ENCODE measurements at regions not wholly inside any gene's neighbourhood (a gene's known extent, or its start where the extent isn't known, plus 50 kb on each side); places are given as distances from the start of the nearest gene placed in this dataset.

DNA sequence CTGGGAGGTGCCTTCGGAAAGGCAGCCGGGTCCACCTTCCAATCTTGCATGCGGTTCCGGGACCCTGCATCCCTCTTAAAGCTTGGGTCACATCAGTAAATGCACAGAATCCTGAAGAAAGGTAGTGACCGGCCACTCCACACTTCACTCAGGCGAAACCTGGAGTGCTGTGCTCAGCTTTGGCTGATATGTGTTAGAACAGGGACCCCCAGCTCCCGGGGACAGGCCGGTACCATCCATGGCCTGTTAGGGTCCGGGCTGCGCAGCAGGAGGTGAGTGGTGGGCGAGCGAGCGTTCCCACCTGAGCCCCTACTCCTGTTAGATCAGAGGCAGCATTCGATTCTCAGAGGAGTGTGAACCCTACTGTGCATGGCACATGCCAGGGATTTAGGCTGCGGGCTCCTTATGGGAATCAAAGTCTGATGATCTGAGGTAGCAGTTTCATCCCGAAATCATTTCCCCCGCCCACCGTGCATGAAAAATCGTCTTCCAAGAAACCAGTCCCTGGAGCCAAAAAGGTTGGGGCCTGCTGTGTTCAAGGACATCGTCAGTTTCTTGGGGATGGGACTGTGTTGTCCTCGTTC is 143.0 kb downstream of the ERMARD start:
- TF ChIP-seq EZH2 (IDR thresholded peaks at IDR 0.05; ENCODE audit: borderline replicate concordance) = no peak
- TF ChIP-seq, protein P1, sequence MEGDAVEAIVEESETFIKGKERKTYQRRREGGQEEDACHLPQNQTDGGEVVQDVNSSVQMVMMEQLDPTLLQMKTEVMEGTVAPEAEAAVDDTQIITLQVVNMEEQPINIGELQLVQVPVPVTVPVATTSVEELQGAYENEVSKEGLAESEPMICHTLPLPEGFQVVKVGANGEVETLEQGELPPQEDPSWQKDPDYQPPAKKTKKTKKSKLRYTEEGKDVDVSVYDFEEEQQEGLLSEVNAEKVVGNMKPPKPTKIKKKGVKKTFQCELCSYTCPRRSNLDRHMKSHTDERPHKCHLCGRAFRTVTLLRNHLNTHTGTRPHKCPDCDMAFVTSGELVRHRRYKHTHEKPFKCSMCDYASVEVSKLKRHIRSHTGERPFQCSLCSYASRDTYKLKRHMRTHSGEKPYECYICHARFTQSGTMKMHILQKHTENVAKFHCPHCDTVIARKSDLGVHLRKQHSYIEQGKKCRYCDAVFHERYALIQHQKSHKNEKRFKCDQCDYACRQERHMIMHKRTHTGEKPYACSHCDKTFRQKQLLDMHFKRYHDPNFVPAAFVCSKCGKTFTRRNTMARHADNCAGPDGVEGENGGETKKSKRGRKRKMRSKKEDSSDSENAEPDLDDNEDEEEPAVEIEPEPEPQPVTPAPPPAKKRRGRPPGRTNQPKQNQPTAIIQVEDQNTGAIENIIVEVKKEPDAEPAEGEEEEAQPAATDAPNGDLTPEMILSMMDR (IDR thresholded peaks at IDR 0.05; ENCODE audit: poor library complexity) = no peak
